ENCODE measurements at regions not wholly inside any gene's neighbourhood (a gene's known extent, or its start where the extent isn't known, plus 50 kb on each side); places are given as distances from the start of the nearest gene placed in this dataset.
"Not testable (repeated sequence)": the region's sequence is repeated elsewhere in the genome, so short reads cannot be mapped to it uniquely, and the experiment has no call there.

- ATAC-seq (no peak), DNase-seq (no peak)
- intact Hi-C loops (cut with DNase I, micrococcal nuclease) = no loop called here
Measured at GRCh38 chr5:51712201-51712600, 329.0 kb downstream of the ISL1 start.

DNA sequence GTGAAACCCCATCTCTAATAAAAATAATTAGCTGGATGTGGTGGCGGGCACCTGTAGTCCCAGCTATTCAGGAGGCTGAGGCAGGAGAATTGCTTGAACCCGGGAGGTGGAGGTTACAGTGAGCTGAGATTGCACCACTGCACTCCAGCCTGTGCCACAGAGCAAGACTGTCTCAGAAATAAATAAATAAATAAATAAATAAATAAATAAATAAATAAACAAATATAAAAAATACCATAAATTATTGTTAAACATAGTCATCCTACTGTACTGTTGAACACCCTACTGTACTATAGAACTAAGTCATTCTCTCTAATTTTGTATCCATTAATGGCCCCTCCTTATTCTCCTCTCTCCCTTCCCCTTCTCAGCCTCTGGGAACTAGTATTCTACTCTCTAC lies 332.2 kb downstream of the ISL1 start:
- ATAC-seq; intact Hi-C loops (cut with DNase I, micrococcal nuclease); DNase-seq: not testable (repeated sequence)

DNA sequence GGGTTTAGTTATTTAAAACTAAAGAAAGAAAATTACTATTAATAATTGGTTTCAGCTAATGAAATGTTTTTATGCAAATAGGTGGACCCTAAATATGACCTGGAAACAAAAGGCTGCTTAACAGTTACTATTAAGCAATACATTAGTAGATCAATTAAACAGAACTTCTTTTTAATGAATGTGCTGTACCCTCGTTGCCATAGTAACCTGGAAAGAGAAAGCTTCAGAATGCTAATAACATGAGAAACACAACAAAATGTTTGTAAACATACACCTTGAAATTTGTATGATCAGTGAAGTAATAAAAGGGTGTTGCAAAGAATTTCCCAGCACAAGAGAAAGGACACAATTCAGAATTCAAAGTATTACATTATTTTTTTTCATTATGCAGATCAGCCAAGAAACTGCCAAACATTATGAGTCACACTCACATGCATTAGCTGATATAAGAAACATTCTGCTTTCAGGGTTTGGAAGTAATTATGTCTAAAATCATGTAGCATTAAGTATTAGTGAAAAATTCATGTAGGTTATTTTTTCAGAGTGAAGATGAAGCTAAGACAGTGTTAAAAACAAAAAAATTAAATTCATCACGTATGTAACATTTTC lies 348.3 kb downstream of the ISL1 start:
- intact Hi-C loops (cut with DNase I, micrococcal nuclease) = no loop called here
- no peak for DNase-seq
- no peak for ATAC-seq

DNA sequence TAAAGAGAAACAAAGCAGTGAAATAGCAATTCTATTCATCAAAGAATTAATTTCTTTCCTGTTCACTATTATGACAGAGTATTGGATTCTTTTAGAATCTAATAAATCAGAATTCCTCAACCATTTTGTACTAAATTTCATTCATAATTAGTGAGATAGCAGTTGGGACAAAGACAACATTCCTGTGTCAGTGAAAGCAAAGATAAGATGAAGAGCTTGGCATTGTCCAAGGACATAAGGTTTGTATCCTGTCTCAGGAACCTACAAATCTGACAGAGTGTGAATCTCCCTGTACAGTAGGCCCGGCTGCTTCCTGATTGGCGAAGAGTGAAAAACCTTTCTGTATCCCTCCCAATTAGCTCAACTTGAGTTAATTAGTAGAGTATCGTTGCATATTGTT lies 349.1 kb downstream of the ISL1 start:
- intact Hi-C loops (cut with DNase I, micrococcal nuclease) = no loop called here
- ATAC-seq = no peak
- no peak for DNase-seq

DNA sequence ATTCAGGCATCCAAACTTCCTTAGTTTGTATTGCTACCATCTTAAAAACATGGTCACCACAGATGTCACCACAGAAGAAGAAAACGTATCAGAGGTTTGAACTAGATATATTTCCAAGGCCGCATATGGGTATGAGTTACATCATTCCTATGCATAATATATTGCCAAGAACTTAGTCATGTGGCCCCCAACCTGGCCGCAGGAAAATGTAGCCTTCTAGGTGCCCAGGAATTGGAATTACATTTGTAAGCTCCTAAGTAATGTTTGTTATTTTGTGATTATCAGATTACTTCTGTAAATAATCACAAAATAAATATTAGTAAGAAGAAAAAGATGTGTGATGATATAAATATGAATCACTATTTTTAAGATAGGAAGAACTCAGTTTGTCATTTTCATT lies 351.4 kb downstream of the ISL1 start:
- intact Hi-C loops (cut with DNase I, micrococcal nuclease) = no loop called here
- no peak for DNase-seq
- no peak for ATAC-seq

DNA sequence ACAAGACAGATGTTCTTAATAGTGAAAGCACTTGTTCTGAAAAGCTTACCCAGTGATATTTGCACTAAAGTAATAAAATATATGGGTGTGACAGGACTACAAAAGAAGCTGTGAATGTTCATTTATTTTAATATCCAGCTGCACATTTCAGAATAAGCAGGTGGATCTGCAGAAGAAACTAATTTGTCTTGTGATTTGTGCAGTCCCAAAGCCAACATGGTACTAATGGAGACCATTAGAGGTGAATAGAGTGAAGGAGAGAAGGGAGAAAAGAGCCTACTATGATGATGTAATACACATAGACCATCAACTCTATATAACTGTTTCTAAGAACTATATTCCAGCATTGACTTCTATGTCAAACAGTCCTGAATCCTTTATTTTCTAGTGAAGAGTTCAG lies 362.8 kb downstream of the ISL1 start:
- DNase-seq = no peak
- intact Hi-C loops (cut with DNase I, micrococcal nuclease) = no loop called here
- no peak for ATAC-seq

GRCh38 chr5:51748647-51749046 lies 365.4 kb downstream of the ISL1 start:
- DNase-seq = no peak
- no peak for ATAC-seq

More at GRCh38 chr5:51748647-51749046, 365.4 kb downstream of the ISL1 start:
- intact Hi-C loops (cut with DNase I, micrococcal nuclease) = no loop called here
